ENCODE measurements at regions not wholly inside any gene's neighbourhood (a gene's known extent, or its start where the extent isn't known, plus 50 kb on each side); places are given as distances from the start of the nearest gene placed in this dataset.

DNA sequence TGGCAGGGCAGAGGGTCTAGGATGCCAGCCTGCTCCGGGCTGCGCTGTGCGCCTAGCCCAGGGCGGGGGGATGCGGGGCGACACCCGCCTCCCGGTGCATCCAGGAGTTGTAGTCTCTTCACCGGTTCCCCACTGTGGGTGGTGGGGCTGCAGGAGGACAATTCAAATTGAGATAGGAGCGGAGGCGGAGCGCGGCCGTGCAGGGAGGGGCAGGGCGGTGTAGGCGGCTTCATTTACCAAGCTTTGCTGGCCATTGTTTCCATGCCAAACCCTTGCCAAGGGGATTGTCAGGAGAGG, 2047.4 kb downstream of the TP53TG3F start:
- no peak for TF ChIP-seq POLR2AphosphoS5 (IDR thresholded peaks at IDR 0.05)
- TF ChIP-seq, protein P1, sequence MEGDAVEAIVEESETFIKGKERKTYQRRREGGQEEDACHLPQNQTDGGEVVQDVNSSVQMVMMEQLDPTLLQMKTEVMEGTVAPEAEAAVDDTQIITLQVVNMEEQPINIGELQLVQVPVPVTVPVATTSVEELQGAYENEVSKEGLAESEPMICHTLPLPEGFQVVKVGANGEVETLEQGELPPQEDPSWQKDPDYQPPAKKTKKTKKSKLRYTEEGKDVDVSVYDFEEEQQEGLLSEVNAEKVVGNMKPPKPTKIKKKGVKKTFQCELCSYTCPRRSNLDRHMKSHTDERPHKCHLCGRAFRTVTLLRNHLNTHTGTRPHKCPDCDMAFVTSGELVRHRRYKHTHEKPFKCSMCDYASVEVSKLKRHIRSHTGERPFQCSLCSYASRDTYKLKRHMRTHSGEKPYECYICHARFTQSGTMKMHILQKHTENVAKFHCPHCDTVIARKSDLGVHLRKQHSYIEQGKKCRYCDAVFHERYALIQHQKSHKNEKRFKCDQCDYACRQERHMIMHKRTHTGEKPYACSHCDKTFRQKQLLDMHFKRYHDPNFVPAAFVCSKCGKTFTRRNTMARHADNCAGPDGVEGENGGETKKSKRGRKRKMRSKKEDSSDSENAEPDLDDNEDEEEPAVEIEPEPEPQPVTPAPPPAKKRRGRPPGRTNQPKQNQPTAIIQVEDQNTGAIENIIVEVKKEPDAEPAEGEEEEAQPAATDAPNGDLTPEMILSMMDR (IDR thresholded peaks at IDR 0.05), result no peak
- TF ChIP-seq POLR2A (IDR thresholded peaks at IDR 0.05), result no peak
